Hindlimb muscle (tissue), 1 donor: ENCODE measurements at regions not wholly inside any gene's neighbourhood (a gene's known extent, or its start where the extent isn't known, plus 50 kb on each side); places are given as distances from the start of the nearest gene placed in this dataset.
"Not testable (repeated sequence)": the region's sequence is repeated elsewhere in the genome, so short reads cannot be mapped to it uniquely, and the experiment has no call there.

Source experiments
- DNase-seq: peaks from one replicate; pipeline ENCODE4 v3.0.0-alpha.2; 2013

DNA sequence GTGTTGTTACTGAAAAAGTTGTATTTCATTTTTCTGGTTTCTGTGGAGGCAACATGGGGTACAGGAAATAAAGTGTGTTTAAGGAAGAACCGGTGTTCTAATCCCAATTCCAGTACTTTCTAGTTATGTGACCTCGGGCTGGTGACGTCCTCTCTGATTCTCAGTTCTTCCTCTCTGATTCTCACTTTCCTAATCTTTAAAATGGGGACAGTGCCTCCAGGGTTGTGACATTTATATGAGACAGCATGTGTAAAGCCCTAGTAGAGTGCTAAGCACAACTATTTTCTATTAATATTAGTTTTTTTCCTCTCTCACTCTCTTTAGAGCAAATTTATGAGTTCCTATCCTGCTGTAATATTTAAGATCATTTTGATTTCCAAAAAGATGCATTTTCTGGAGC lies 50.9 kb upstream of the PTPDC1 start:
- DNase-seq: no peak

- no peak for DNase-seq
These were observed 52.3 kb upstream of the PTPDC1 start for GRCh38 chr9:94031946-94032345.

GRCh38 chr9:94031380-94031779 lies 52.9 kb upstream of the PTPDC1 start:
- no peak for DNase-seq

- DNase-seq: peak; percentile 92
These were observed 53.7 kb upstream of the PTPDC1 start for GRCh38 chr9:94030318-94031179.

DNA sequence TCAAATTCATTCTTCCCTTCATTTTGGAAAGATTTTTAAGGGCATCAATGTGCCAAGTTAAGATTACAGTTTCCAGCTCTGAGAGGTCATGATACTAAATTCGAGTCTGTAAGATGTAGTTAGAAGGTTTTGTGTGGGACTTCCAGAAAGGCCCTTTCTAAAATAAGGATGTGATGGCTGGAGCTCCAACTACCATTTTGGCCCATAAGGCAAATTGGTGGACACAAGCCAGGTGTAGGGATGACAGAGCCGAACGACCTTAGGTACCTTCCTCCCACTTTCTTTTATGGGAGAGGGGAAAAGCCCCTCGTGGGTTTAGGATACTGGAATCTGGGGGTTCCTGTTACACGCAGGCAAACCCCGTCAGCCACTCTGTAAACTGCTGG lies 54.3 kb upstream of the PTPDC1 start:
- DNase-seq: no peak

- no peak for DNase-seq
These were observed 57.4 kb upstream of the PTPDC1 start for GRCh38 chr9:94026816-94027215.

GRCh38 chr9:94022476-94022875 lies 61.8 kb upstream of the PTPDC1 start:
- DNase-seq: not testable (repeated sequence)

DNA sequence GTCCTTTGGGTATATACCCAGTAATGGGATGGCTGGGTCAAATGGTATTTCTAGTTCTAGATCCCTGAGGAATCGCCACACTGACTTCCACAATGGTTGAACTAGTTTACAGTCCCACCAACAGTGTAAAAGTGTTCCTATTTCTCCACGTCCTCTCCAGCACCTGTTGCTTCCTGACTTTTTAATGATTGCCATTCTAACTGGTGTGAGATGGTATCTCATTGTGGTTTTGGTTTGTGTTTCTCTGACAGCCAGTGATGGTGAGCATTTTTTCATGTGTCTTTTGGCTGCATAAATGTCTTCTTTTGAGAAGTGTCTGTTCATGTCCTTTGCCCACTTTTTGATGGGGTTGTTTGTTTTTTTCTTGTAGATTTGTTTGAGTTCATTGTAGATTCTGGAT lies 63.4 kb upstream of the PTPDC1 start:
- not testable (repeated sequence) for DNase-seq

DNA sequence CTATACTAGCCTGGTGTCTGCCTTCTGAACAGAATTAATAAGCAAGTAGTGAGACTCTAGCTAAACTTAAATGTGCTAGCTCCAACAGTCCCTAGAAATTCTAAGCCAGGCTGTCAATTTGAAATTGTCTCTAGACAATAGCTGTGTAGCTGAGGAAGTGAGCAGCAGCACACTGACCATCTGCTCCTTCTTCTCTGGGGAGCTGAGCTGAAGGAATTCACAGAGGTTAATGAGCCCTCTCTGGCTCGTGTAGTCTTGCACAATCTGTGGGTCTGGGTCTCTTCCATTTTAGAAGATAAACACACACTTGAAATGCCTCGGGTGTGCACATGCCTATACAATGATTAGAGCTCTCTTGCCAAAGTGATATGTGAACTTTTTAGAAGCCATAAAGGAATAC lies 63.5 kb upstream of the BARX1 start:
- no peak for DNase-seq

GRCh38 chr9:94017939-94018531 lies 62.9 kb upstream of the BARX1 start:
- no peak for DNase-seq

- no peak for DNase-seq
These were observed 61.6 kb upstream of the BARX1 start for GRCh38 chr9:94016744-94017143.

DNA sequence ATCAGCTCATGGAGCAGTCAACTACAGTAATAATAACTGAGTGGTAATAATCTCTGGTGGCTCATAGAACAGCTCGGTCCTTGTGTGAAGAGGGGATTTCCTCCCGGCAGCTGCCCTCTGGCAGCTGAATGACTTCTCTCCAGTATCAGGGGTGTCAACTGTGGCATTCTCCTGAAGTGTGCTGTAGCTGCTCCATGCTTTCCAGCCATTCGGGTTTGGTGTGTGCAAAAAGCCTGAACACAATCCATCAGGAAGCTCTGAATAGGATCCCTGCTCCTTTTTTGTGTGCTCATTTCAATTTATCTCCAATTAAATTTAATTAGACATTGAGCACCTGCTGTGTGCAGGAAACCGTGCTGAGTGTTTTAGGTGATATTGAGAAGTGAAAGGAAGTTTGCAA lies 59.8 kb upstream of the BARX1 start:
- DNase-seq: no peak

DNA sequence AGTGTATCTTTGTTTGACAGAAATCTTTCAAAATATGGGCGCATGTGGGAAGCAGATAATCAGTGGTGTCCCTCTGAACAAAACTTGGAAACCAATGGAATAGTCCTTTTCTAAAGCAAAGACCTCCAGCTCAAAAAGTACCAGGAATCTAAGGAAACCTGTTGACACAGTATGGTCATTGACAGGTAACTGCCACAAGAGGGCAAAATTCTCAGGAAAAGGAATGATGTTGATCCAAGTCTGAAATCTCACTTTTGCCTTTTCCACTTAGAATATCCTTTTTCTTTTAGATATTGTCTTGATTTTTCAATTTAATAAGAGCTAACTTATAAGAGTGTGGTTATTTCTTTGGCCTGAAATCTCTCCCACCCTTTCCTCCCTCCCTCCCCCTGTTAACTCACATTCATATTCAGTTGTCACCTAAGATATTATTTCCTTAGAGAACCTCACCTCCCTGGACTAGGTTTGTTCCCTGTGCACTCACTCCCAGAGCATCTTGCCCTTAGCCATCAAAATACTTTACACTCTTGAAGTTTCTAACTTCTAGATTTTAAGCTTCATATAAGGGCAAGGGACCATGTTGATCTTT lies 59.0 kb upstream of the BARX1 start:
- no peak for DNase-seq

DNA sequence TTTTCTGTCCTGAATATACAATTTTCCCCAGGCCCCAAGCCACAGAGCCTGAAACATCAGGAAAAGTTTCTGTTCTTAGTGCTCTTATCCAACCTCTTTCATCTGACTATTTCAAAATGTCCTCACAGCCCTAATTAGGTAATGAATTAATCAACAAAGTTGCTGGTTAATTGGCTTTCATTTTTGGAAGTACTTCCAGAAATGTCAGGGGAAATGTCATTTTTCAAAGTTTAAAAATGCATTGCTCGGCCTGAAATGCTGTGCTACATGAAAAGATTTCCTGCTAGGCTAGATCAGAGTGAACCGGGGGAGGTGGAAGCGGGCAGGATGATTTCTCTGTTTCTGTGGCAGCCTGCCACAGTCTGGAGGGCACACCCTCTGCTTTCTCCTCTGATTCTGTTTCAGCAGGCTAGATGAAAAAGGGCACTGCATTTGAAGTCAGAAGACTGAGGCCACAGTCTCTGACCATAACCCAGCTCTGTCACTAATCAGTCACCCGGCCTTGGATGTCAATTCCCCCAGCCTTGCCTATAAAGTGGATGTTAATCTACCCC lies 55.9 kb upstream of the BARX1 start:
- no peak for DNase-seq

DNA sequence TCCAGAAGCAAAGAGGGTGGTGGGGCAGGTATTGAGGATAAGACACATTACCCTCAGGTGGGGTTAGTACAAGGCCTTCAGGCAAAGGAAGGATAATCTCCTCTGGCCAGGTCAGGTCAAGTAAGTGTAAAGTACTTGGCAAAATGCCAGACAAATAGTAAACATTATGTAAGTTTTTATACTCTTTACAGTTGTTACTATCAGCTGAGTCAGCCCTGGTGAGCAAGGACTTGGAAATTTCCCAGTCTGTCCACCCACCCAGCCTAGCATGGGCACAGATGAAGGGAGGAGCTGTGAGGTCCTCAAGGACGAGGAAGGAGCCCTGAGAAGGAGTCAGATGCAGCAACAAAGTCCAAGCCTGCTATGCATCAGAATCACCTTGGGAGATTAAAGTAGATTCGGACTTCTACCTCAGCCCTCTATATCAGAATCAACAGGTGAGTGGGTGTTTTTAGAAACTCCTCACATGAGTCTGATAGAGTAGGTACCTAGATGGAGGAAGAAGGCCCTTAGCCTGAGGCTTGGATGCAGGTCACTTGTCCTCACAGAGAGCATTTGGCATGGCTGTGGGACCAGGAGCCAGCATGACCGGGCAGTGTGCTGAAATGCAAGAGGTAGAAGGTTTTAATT lies 50.2 kb upstream of the BARX1 start:
- DNase-seq: no peak
